Activated CD8-positive, alpha-beta memory T cell treated with anti-CD3 and anti-CD28 coated beads, Interleukin-2, amount 10 ng/mL, durations not matched to agents 7 days and 5 days (primary cell): ENCODE measurements at regions not wholly inside any gene's neighbourhood (a gene's known extent, or its start where the extent isn't known, plus 50 kb on each side); places are given as distances from the start of the nearest gene placed in this dataset.

Source experiments
- ATAC-seq: fragments of 150-1000 bp; cut with Tn5 transposase; one replicate; pipeline ENCODE4 v1.10.0; 2021; ENCODE audit warnings: moderate library complexity
- CTCF ChIA-PET: fragments of 350-600 bp; sonication (Branson Sonifier 250); formaldehyde crosslinking; loops from one replicate; lab custom pipeline; 2021; ENCODE audit warnings: antibody characterized with exemption; lab: Charles Lee
- DNase-seq: peaks from one replicate; pipeline ENCODE4 v3.0.0-alpha.2; 2020
- H3K27ac Mint-ChIP-seq: one replicate; pipeline ENCODE4 v1.8.0; 2021; ENCODE audit warnings: mild to moderate bottlenecking, mixed read lengths
- H3K27me3 Mint-ChIP-seq: one replicate; pipeline ENCODE4 v1.8.0; 2021; ENCODE audit warnings: mixed read lengths
- H3K36me3 Mint-ChIP-seq: one replicate; pipeline ENCODE4 v1.8.0; 2021; ENCODE audit warnings: mild to moderate bottlenecking, mixed read lengths
- H3K4me1 Mint-ChIP-seq: one replicate; pipeline ENCODE4 v1.8.0; 2021; ENCODE audit warnings: mixed read lengths
- H3K4me3 Mint-ChIP-seq: one replicate; pipeline ENCODE4 v1.8.0; 2021; ENCODE audit warnings: mild to moderate bottlenecking, moderate library complexity, mixed read lengths
- H3K9me3 Mint-ChIP-seq: one replicate; pipeline ENCODE4 v1.8.0; 2022; ENCODE audit warnings: low read depth, mixed read lengths

- Mint-ChIP-seq H3K36me3 (no peaks in the 10 kb centered on the region), H3K27me3 (no peaks in the 10 kb centered on the region), H3K4me3 (no peak overlapping the region), H3K9me3 (peaks cover 7% of the 10 kb centered on the region), H3K4me1 (no peaks in the 10 kb centered on the region), H3K27ac (no peak overlapping the region)
- DNase-seq (no peak), ATAC-seq (no peak)
- CTCF ChIA-PET: no interaction called here
Observed at GRCh38 chr15:24733659-24734058, 58.1 kb downstream of the NPAP1 start.

- CTCF ChIA-PET: no interaction called here
- Mint-ChIP-seq H3K4me3 (no peak overlapping the region), H3K36me3 (no peaks in the 10 kb centered on the region), H3K4me1 (no peaks in the 10 kb centered on the region), H3K27me3 (no peaks in the 10 kb centered on the region), H3K9me3 (peaks cover 7% of the 10 kb centered on the region), H3K27ac (no peak overlapping the region)
- DNase-seq (no peak), ATAC-seq (no peak)
Observed at GRCh38 chr15:24734396-24734795, 58.8 kb downstream of the NPAP1 start.

GRCh38 chr15:24745290-24745689, 69.7 kb downstream of the NPAP1 start:
- Mint-ChIP-seq H3K36me3 (no peaks in the 10 kb centered on the region), H3K27ac (no peak overlapping the region), H3K4me3 (no peak overlapping the region), H3K4me1 (no peaks in the 10 kb centered on the region), H3K27me3 (no peaks in the 10 kb centered on the region), H3K9me3 (peaks cover 10% of the 10 kb centered on the region)
- CTCF ChIA-PET: no interaction called here
- no peak for DNase-seq
- ATAC-seq: no peak

GRCh38 chr15:24746094-24746493, 70.5 kb downstream of the NPAP1 start:
- peaks cover 10% of the 10 kb centered on the region for H3K9me3 Mint-ChIP-seq
- H3K27ac Mint-ChIP-seq: no peak overlapping the region
- H3K36me3 Mint-ChIP-seq: no peaks in the 10 kb centered on the region
- no peak overlapping the region for H3K4me3 Mint-ChIP-seq
- DNase-seq (no peak), ATAC-seq (no peak)
- no peaks in the 10 kb centered on the region for H3K27me3 Mint-ChIP-seq
- CTCF ChIA-PET: no interaction called here
- H3K4me1 Mint-ChIP-seq: no peaks in the 10 kb centered on the region

GRCh38 chr15:24747376-24747775, 71.8 kb downstream of the NPAP1 start:
- no peaks in the 10 kb centered on the region for H3K36me3 Mint-ChIP-seq
- no peak for ATAC-seq
- H3K4me3 Mint-ChIP-seq: no peak overlapping the region
- H3K27me3 Mint-ChIP-seq: no peaks in the 10 kb centered on the region
- H3K4me1 Mint-ChIP-seq: no peaks in the 10 kb centered on the region
- H3K27ac Mint-ChIP-seq: no peak overlapping the region
- CTCF ChIA-PET: no interaction called here
- DNase-seq: no peak
- peaks cover 4% of the 10 kb centered on the region for H3K9me3 Mint-ChIP-seq

GRCh38 chr15:24748812-24749439, 73.4 kb downstream of the NPAP1 start:
- Mint-ChIP-seq H3K9me3 (peaks cover 2% of the 10 kb centered on the region), H3K4me1 (no peaks in the 10 kb centered on the region), H3K27me3 (no peaks in the 10 kb centered on the region), H3K27ac (no peak overlapping the region), H3K36me3 (no peaks in the 10 kb centered on the region), H3K4me3 (no peak overlapping the region)
- DNase-seq (no peak), ATAC-seq (no peak)
- CTCF ChIA-PET: no interaction called here

GRCh38 chr15:24752354-24752753, 76.8 kb downstream of the NPAP1 start:
- Mint-ChIP-seq H3K4me3 (no peak overlapping the region), H3K27ac (no peak overlapping the region), H3K9me3 (peaks cover 7% of the 10 kb centered on the region), H3K27me3 (no peaks in the 10 kb centered on the region), H3K36me3 (no peaks in the 10 kb centered on the region), H3K4me1 (no peaks in the 10 kb centered on the region)
- ATAC-seq: no peak
- CTCF ChIA-PET: no interaction called here
- no peak for DNase-seq

GRCh38 chr15:24756101-24756500, 80.5 kb downstream of the NPAP1 start:
- no peaks in the 10 kb centered on the region for H3K36me3 Mint-ChIP-seq
- H3K4me1 Mint-ChIP-seq: no peaks in the 10 kb centered on the region
- no peak overlapping the region for H3K4me3 Mint-ChIP-seq

GRCh38 chr15:24760066-24760465, 84.5 kb downstream of the NPAP1 start:
- Mint-ChIP-seq H3K27ac (no peak overlapping the region), H3K4me1 (no peaks in the 10 kb centered on the region), H3K9me3 (peaks cover 8% of the 10 kb centered on the region), H3K4me3 (no peak overlapping the region), H3K27me3 (no peaks in the 10 kb centered on the region), H3K36me3 (no peaks in the 10 kb centered on the region)
- CTCF ChIA-PET: no interaction called here
- ATAC-seq (no peak), DNase-seq (no peak)

More at GRCh38 chr15:24756101-24756500, 80.5 kb downstream of the NPAP1 start:
- Mint-ChIP-seq H3K27me3 (no peaks in the 10 kb centered on the region), H3K27ac (no peak overlapping the region), H3K9me3 (peaks cover 10% of the 10 kb centered on the region)
- CTCF ChIA-PET: no interaction called here
- DNase-seq (no peak), ATAC-seq (no peak)

- Mint-ChIP-seq H3K27ac (no peak overlapping the region), H3K36me3 (no peaks in the 10 kb centered on the region), H3K4me3 (no peak overlapping the region), H3K4me1 (no peaks in the 10 kb centered on the region), H3K27me3 (no peaks in the 10 kb centered on the region), H3K9me3 (peaks cover 5% of the 10 kb centered on the region)
- DNase-seq: no peak
- ATAC-seq: no peak
- CTCF ChIA-PET: no interaction called here
Observed at GRCh38 chr15:24761704-24762302, 86.2 kb downstream of the NPAP1 start.

- no peak overlapping the region for H3K27ac Mint-ChIP-seq
- CTCF ChIA-PET: no interaction called here
- H3K4me1 Mint-ChIP-seq: no peaks in the 10 kb centered on the region
- DNase-seq (no peak), ATAC-seq (no peak)
- peaks cover 5% of the 10 kb centered on the region for H3K9me3 Mint-ChIP-seq
- no peaks in the 10 kb centered on the region for H3K27me3 Mint-ChIP-seq
- H3K36me3 Mint-ChIP-seq: no peaks in the 10 kb centered on the region
- no peak overlapping the region for H3K4me3 Mint-ChIP-seq
Observed at GRCh38 chr15:24763891-24764290, 88.3 kb downstream of the NPAP1 start.

- no peak overlapping the region for H3K27ac Mint-ChIP-seq
- H3K4me3 Mint-ChIP-seq: no peak overlapping the region
- no peaks in the 10 kb centered on the region for H3K36me3 Mint-ChIP-seq
- DNase-seq: no peak
- H3K4me1 Mint-ChIP-seq: no peaks in the 10 kb centered on the region
- no peak for ATAC-seq
- H3K9me3 Mint-ChIP-seq: peaks cover 5% of the 10 kb centered on the region
- no peaks in the 10 kb centered on the region for H3K27me3 Mint-ChIP-seq
- CTCF ChIA-PET: no interaction called here
Observed at GRCh38 chr15:24764375-24765171, 89.0 kb downstream of the NPAP1 start.

GRCh38 chr15:24766511-24767133, 91.0 kb downstream of the NPAP1 start:
- Mint-ChIP-seq H3K27ac (no peak overlapping the region), H3K9me3 (peaks cover 2% of the 10 kb centered on the region), H3K4me3 (no peak overlapping the region), H3K27me3 (no peaks in the 10 kb centered on the region), H3K36me3 (no peaks in the 10 kb centered on the region), H3K4me1 (no peaks in the 10 kb centered on the region)
- ATAC-seq (peak; percentile 27), DNase-seq (no peak)
- CTCF ChIA-PET: no interaction called here
